GM21390 (cell line): ENCODE measurements at regions not wholly inside any gene's neighbourhood (a gene's known extent, or its start where the extent isn't known, plus 50 kb on each side); places are given as distances from the start of the nearest gene placed in this dataset.
A peak's percentile ranks its signal among the peaks of the same experiment; 100 is the strongest.
"Not testable (repeated sequence)": the region's sequence is repeated elsewhere in the genome, so short reads cannot be mapped to it uniquely, and the experiment has no call there.

Source experiments
- ATAC-seq: cut with Tn5 transposase; IDR thresholded peaks from one replicate; pipeline ENCODE4 v1.9.1; 2021; ENCODE audit not compliant: unreplicated experiment

- no peak for ATAC-seq
Measured at GRCh38 chr13:89402211-89402610, 1731.0 kb downstream of the SLITRK5 start.

GRCh38 chr13:89406096-89406495, 1734.9 kb downstream of the SLITRK5 start:
- not testable (repeated sequence) for ATAC-seq

GRCh38 chr13:89407357-89407756, 1736.2 kb downstream of the SLITRK5 start:
- no peak for ATAC-seq

- ATAC-seq = no peak
Measured at GRCh38 chr13:89432997-89433396, 1761.8 kb downstream of the SLITRK5 start.

- not testable (repeated sequence) for ATAC-seq
Measured at GRCh38 chr13:89434624-89435023, 1763.5 kb downstream of the SLITRK5 start.

GRCh38 chr13:89454681-89455080, 1783.5 kb downstream of the SLITRK5 start:
- no peak for ATAC-seq

GRCh38 chr13:89455225-89455624, 1784.1 kb downstream of the SLITRK5 start:
- ATAC-seq = no peak

- no peak for ATAC-seq
Measured at GRCh38 chr13:89455741-89456140, 1784.6 kb downstream of the SLITRK5 start.

GRCh38 chr13:89457977-89458376, 1786.8 kb downstream of the SLITRK5 start:
- no peak for ATAC-seq

GRCh38 chr13:89458456-89458855, 1787.3 kb downstream of the SLITRK5 start:
- no peak for ATAC-seq

- not testable (repeated sequence) for ATAC-seq
Measured at GRCh38 chr13:89460895-89461294, 1789.7 kb downstream of the SLITRK5 start.

- ATAC-seq = peak; percentile 73
Measured at GRCh38 chr13:89465366-89465765, 1794.2 kb downstream of the SLITRK5 start.

- ATAC-seq = no peak
Measured at GRCh38 chr13:89468081-89468480, 1796.9 kb downstream of the SLITRK5 start.

- ATAC-seq = no peak
Measured at GRCh38 chr13:89470901-89471300, 1799.7 kb downstream of the SLITRK5 start.

- no peak for ATAC-seq
Measured at GRCh38 chr13:89474432-89474831, 1803.3 kb downstream of the SLITRK5 start.

GRCh38 chr13:89486065-89486464, 1814.9 kb downstream of the SLITRK5 start:
- ATAC-seq = no peak

GRCh38 chr13:89486709-89487108, 1815.5 kb downstream of the SLITRK5 start:
- ATAC-seq = no peak

- no peak for ATAC-seq
Measured at GRCh38 chr13:89490661-89491060, 1819.5 kb downstream of the SLITRK5 start.

GRCh38 chr13:89496478-89496877, 1825.3 kb downstream of the SLITRK5 start:
- no peak for ATAC-seq

GRCh38 chr13:89497658-89498057, 1826.5 kb downstream of the SLITRK5 start:
- no peak for ATAC-seq

- ATAC-seq = no peak
Measured at GRCh38 chr13:89502286-89502685, 1831.1 kb downstream of the SLITRK5 start.

- no peak for ATAC-seq
Measured at GRCh38 chr13:89514534-89515312, 1832.8 kb upstream of the MIR17HG start.

GRCh38 chr13:89515948-89516347, 1831.5 kb upstream of the MIR17HG start:
- no peak for ATAC-seq
